ENCODE measurements at regions not wholly inside any gene's neighbourhood (a gene's known extent, or its start where the extent isn't known, plus 50 kb on each side); places are given as distances from the start of the nearest gene placed in this dataset.

DNA sequence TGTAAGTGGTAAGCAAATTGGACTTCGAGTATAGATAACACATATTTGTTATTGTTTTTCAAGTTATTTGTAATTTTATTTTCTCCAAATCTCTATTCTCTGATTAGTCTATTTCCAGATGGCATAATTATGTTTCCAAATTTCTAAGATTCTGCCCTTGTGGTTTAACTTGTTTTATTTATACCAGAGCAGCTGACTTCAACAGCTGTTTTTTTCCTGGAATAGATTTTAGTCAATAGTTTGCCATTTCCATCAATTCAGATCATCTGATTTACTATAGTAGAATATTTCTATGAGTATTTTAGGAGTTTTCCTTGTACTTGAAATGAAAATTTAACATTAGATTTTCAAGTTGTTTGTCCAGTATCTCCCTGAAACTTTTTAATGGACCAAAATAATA lies 848.7 kb upstream of the MIR17HG start:
- no peaks in the 10 kb centered on the region for H3K36me3 ChIP-seq
- H3K4me3 ChIP-seq: no peak overlapping the region
- H3K27ac ChIP-seq: no peak overlapping the region
- no peaks in the 10 kb centered on the region for H3K27me3 ChIP-seq (replicated peaks; ENCODE audit: insufficient read depth)
- no peak for ATAC-seq (ENCODE audit: insufficient number of reproducible peaks, low FRiP score, low read depth)
- H3K4me1 ChIP-seq (ENCODE audit: control insufficient read depth in 1 of 2, low read depth in 2 of 2): no peaks in the 10 kb centered on the region
- H3K9me3 ChIP-seq: no peaks in the 10 kb centered on the region
- TF ChIP-seq CTCF (IDR thresholded peaks at IDR 0.05): no peak
- no peak for DNase-seq (ENCODE audit: low spot score)

GRCh38 chr13:90500569-90500968 lies 846.9 kb upstream of the MIR17HG start:
- Histone ChIP-seq H3K27ac (no peak overlapping the region), H3K4me1 (ENCODE audit: control insufficient read depth in 1 of 2, low read depth in 2 of 2) (no peaks in the 10 kb centered on the region), H3K9me3 (no peaks in the 10 kb centered on the region), H3K4me3 (no peak overlapping the region), H3K36me3 (no peaks in the 10 kb centered on the region), H3K27me3 (replicated peaks; ENCODE audit: insufficient read depth) (no peaks in the 10 kb centered on the region)
- DNase-seq (ENCODE audit: low spot score): no peak
- no peak for TF ChIP-seq CTCF (IDR thresholded peaks at IDR 0.05)
- no peak for ATAC-seq (ENCODE audit: insufficient number of reproducible peaks, low FRiP score, low read depth)

GRCh38 chr13:90502153-90502552 lies 845.3 kb upstream of the MIR17HG start:
- H3K27me3 ChIP-seq (replicated peaks; ENCODE audit: insufficient read depth): no peaks in the 10 kb centered on the region
- H3K4me1 ChIP-seq (ENCODE audit: control insufficient read depth in 1 of 2, low read depth in 2 of 2): no peaks in the 10 kb centered on the region
- no peak overlapping the region for H3K4me3 ChIP-seq
- no peak overlapping the region for H3K27ac ChIP-seq
- H3K36me3 ChIP-seq: no peaks in the 10 kb centered on the region
- no peak for TF ChIP-seq CTCF (IDR thresholded peaks at IDR 0.05)
- no peak for ATAC-seq (ENCODE audit: insufficient number of reproducible peaks, low FRiP score, low read depth)
- no peaks in the 10 kb centered on the region for H3K9me3 ChIP-seq
- DNase-seq (ENCODE audit: low spot score): no peak

DNA sequence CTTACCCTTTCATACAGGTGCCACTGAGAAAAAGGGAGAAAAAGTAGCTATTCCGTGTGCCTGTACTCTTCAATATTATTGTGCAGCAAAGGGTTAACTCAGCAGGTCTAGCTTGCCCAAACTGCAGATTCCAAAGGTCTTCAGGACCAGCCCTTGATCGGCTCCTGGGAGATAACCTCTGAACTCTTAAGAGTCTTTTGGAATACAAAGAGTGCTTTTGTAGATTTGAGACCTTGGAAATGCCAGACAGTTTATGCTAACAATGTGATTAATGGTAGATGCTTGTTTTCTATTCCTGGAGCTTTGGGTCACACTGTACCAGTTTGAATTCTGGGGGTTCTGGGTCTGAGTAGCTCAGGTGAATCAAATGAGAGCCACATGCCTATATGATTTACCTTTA lies 844.7 kb upstream of the MIR17HG start:
- H3K4me1 ChIP-seq (ENCODE audit: control insufficient read depth in 1 of 2, low read depth in 2 of 2): no peaks in the 10 kb centered on the region
- H3K9me3 ChIP-seq: no peaks in the 10 kb centered on the region
- H3K27ac ChIP-seq: no peak overlapping the region
- H3K4me3 ChIP-seq: no peak overlapping the region
- H3K36me3 ChIP-seq: no peaks in the 10 kb centered on the region
- no peak for TF ChIP-seq CTCF (IDR thresholded peaks at IDR 0.05)
- DNase-seq (ENCODE audit: low spot score): no peak
- H3K27me3 ChIP-seq (replicated peaks; ENCODE audit: insufficient read depth): no peaks in the 10 kb centered on the region
- ATAC-seq (ENCODE audit: insufficient number of reproducible peaks, low FRiP score, low read depth): no peak

DNA sequence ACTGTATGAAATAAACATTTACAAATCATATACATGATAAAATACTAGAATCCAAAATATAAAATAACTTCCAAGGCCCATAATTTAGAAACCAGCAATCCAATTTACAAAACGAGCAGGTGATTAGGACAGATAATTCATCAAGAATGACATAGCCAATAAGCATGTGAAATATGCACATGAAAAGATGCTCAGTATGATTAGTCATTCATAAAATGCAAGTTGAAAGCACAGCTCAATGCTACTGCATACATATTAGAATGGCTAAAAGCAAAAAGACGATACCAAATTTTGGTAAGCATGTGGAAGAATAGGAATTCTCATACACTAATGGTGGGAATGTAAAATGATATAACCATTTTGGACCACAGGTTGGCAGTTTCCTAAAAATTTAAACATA lies 837.2 kb upstream of the MIR17HG start:
- Histone ChIP-seq H3K27me3 (replicated peaks; ENCODE audit: insufficient read depth) (no peaks in the 10 kb centered on the region), H3K36me3 (no peaks in the 10 kb centered on the region), H3K27ac (no peak overlapping the region), H3K9me3 (no peaks in the 10 kb centered on the region), H3K4me1 (ENCODE audit: control insufficient read depth in 1 of 2, low read depth in 2 of 2) (no peaks in the 10 kb centered on the region), H3K4me3 (no peak overlapping the region)
- no peak for TF ChIP-seq CTCF (IDR thresholded peaks at IDR 0.05)
- ATAC-seq (ENCODE audit: insufficient number of reproducible peaks, low FRiP score, low read depth) (no peak), DNase-seq (ENCODE audit: low spot score) (no peak)

All from thoracic aorta (tissue), 2 donors.